Nephron (organoid): ENCODE measurements at regions not wholly inside any gene's neighbourhood (a gene's known extent, or its start where the extent isn't known, plus 50 kb on each side); places are given as distances from the start of the nearest gene placed in this dataset.

Experiments used
- H3K27ac Mint-ChIP-seq, 3 experiments: 2 replicates each; pipeline ENCODE4 v1.8.0; 2020; ENCODE audit warnings: mixed read lengths in 3 of 3, mild to moderate bottlenecking in 2 of 3, moderate library complexity in 1 of 3
- H3K27me3 Mint-ChIP-seq: 2 replicates; pipeline ENCODE4 v1.8.0; 2021; ENCODE audit warnings: low read depth, mild to moderate bottlenecking, moderate library complexity, mixed read lengths
- H3K36me3 Mint-ChIP-seq: 2 replicates; pipeline ENCODE4 v1.8.0; 2020; ENCODE audit warnings: low read depth, mixed read lengths
- H3K4me1 Mint-ChIP-seq: 2 replicates; pipeline ENCODE4 v1.8.0; 2020; ENCODE audit warnings: mixed read lengths
- H3K4me3 Mint-ChIP-seq, 3 experiments: 2 replicates each; pipeline ENCODE4 v1.8.0; 2020; ENCODE audit warnings: mild to moderate bottlenecking in 3 of 3, mixed read lengths in 3 of 3, moderate library complexity in 2 of 3
- H3K9me3 Mint-ChIP-seq: 2 replicates; pipeline ENCODE4 v1.8.0; 2020; ENCODE audit warnings: mixed read lengths
- TF ChIP-seq, protein P1 (sequence below), 3 experiments: fragments of 200-600 bp; sonication (generic); IDR thresholded peaks; one replicate each; pipeline ENCODE4 v1.5.0; 2021; ENCODE audit warnings: antibody characterized with exemption in 3 of 3; ENCODE audit not compliant: unreplicated experiment in 3 of 3

DNA sequence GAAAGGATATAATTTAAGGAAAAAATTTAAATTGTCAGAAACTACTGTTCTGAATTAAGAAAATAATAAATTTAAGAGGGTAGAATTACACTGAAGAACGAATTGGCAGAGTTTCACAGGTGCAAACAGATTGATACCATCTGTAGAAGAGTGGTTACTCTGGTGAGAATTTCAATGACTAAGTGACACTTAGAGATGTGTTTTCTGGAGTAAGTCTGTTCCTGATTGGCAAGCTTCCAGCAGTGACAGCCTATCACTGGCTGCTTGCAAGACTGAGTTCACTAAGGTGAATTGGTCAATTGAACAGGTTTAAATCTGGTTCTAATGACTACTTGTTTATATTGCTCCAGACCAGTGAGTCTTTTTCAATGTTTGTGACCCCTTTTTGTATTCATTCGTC is 838.2 kb upstream of the RGS18 start:
- Mint-ChIP-seq H3K4me1 (no peaks in the 10 kb centered on the region), H3K9me3 (no peaks in the 10 kb centered on the region), H3K4me3 (no peak overlapping the region), H3K27me3 (no peaks in the 10 kb centered on the region), H3K36me3 (no peaks in the 10 kb centered on the region), H3K27ac (no peak overlapping the region)
- TF ChIP-seq, protein P1, sequence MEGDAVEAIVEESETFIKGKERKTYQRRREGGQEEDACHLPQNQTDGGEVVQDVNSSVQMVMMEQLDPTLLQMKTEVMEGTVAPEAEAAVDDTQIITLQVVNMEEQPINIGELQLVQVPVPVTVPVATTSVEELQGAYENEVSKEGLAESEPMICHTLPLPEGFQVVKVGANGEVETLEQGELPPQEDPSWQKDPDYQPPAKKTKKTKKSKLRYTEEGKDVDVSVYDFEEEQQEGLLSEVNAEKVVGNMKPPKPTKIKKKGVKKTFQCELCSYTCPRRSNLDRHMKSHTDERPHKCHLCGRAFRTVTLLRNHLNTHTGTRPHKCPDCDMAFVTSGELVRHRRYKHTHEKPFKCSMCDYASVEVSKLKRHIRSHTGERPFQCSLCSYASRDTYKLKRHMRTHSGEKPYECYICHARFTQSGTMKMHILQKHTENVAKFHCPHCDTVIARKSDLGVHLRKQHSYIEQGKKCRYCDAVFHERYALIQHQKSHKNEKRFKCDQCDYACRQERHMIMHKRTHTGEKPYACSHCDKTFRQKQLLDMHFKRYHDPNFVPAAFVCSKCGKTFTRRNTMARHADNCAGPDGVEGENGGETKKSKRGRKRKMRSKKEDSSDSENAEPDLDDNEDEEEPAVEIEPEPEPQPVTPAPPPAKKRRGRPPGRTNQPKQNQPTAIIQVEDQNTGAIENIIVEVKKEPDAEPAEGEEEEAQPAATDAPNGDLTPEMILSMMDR (IDR thresholded peaks at IDR 0.05; ENCODE audit: unreplicated experiment in 3 of 3): no peak

DNA sequence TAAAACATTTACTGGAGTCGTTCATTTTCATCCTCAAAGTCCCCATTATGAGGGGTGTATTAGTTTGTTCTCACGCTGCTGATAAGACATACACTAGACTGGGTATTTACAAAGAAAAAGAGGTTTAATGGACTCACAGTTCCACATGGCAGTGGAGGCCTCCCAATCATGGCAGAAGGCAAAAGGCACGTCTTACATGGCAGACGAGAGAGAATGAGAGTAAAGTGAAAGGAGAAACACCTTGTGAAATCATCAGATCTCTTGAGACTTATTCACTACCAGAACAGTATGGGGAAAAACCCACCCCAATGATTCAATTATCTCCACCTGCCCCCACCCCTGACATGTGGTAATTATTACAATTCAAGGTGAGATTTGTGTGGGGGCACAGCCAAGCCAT is 830.4 kb upstream of the RGS18 start:
- Mint-ChIP-seq H3K27ac (no peak overlapping the region), H3K27me3 (no peaks in the 10 kb centered on the region), H3K4me1 (no peaks in the 10 kb centered on the region), H3K36me3 (no peaks in the 10 kb centered on the region), H3K9me3 (no peaks in the 10 kb centered on the region), H3K4me3 (no peak overlapping the region)
- TF ChIP-seq, protein P1 (IDR thresholded peaks at IDR 0.05; ENCODE audit: unreplicated experiment in 3 of 3): no peak

DNA sequence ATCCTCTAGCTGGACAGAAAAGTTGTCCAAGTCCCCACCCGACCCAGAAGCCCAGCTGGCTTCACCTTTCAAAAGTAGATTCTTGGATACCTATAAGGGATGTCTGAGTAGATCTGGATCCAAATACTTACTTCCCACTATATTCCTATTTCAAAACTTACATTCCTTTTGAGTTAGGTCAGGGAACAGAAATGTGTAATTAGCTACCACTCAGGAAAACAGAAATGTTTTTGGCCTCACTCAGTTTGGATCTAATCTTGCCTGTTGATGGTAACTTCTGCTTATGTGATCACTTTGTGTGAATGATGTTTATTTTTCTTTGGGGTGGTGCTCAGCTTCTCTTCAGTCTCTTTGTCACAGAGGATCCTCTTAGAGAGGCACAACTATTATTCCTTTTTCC is 814.4 kb upstream of the RGS18 start:
- no peak overlapping the region for H3K27ac Mint-ChIP-seq
- H3K27me3 Mint-ChIP-seq: no peaks in the 10 kb centered on the region
- TF ChIP-seq, protein P1 (IDR thresholded peaks at IDR 0.05; ENCODE audit: unreplicated experiment in 3 of 3): no peak
- no peak overlapping the region for H3K4me3 Mint-ChIP-seq
- H3K4me1 Mint-ChIP-seq: no peaks in the 10 kb centered on the region
- H3K36me3 Mint-ChIP-seq: no peaks in the 10 kb centered on the region
- peaks cover 8% of the 10 kb centered on the region for H3K9me3 Mint-ChIP-seq

DNA sequence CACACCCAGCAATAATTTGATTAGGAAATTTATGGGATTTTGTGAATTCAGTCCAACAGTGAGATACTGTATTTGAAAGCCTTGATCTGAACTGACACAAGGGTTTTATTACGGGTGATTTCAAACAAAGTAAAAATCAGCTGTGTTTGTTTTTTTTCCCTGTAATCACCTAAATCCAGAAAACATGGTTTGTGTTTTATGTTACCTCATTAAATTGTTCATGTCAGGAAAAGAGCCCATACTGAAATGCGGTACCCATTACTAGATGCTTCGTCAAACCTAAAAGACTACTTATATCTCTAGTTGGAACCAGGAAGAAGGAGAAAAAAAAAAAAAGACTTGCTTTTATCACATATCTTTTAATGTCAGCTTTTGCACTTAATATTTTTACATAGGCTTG is 811.9 kb upstream of the RGS18 start:
- no peaks in the 10 kb centered on the region for H3K36me3 Mint-ChIP-seq
- no peak overlapping the region for H3K4me3 Mint-ChIP-seq
- no peak overlapping the region for H3K27ac Mint-ChIP-seq
- TF ChIP-seq, protein P1 (IDR thresholded peaks at IDR 0.05; ENCODE audit: unreplicated experiment in 3 of 3): no peak
- no peaks in the 10 kb centered on the region for H3K27me3 Mint-ChIP-seq
- no peaks in the 10 kb centered on the region for H3K4me1 Mint-ChIP-seq
- peaks cover 8% of the 10 kb centered on the region for H3K9me3 Mint-ChIP-seq

DNA sequence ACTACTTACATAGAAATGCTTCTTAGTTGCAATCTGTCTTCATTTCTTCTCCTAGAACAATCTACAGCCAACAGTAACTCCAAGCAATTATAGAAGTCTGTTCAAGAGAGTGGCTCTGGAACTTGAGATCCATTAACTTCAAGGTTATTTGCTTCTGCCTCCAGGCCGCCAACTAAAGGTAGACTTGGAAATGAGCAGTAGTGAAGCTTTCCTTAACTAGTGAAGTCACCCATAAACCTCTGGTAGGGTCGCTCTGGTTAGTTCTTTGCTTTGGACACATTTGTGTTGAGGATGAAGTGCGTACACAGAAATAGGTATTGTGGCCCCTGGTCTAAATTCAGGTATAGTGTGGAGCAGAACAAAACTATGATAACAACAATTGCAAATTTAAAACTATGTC is 809.9 kb upstream of the RGS18 start:
- Mint-ChIP-seq H3K4me1 (no peaks in the 10 kb centered on the region), H3K27me3 (no peaks in the 10 kb centered on the region), H3K9me3 (peaks cover 3% of the 10 kb centered on the region), H3K36me3 (no peaks in the 10 kb centered on the region), H3K4me3 (no peak overlapping the region), H3K27ac (no peak overlapping the region)
- TF ChIP-seq, protein P1 (IDR thresholded peaks at IDR 0.05; ENCODE audit: unreplicated experiment in 3 of 3): no peak

DNA sequence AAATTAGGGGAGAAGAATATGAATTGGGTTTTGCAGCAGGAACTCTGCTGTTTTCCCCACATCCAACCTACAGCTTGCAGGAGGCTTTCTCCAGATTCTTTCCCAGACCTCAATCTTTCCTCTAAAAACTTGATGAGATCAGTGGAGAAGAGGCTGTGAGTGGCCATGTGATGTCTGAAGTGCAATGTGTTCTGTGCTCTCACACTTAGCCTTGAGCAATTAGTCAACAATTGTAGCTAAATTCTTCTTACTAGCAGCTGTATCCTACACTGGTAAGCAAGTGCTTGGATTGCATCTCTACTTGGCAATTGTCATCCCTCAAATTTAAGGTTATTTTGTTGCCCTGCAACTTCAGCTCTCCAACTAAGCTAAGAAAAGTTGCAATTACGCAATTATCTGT is 807.3 kb upstream of the RGS18 start:
- no peak overlapping the region for H3K27ac Mint-ChIP-seq
- TF ChIP-seq, protein P1 (IDR thresholded peaks at IDR 0.05; ENCODE audit: unreplicated experiment in 3 of 3): no peak
- H3K36me3 Mint-ChIP-seq: no peaks in the 10 kb centered on the region
- H3K9me3 Mint-ChIP-seq: no peaks in the 10 kb centered on the region
- H3K4me1 Mint-ChIP-seq: no peaks in the 10 kb centered on the region
- H3K27me3 Mint-ChIP-seq: no peaks in the 10 kb centered on the region
- no peak overlapping the region for H3K4me3 Mint-ChIP-seq
